ENCODE measurements at regions not wholly inside any gene's neighbourhood (a gene's known extent, or its start where the extent isn't known, plus 50 kb on each side); places are given as distances from the start of the nearest gene placed in this dataset.

- TF ChIP-seq POLR2A (IDR thresholded peaks at IDR 0.05) (no peak), CTCF (IDR thresholded peaks at IDR 0.05) (no peak)
Observed at GRCh38 chr3:66604481-66604880, 103.7 kb upstream of the LRIG1 start.
